ENCODE measurements at regions not wholly inside any gene's neighbourhood (a gene's known extent, or its start where the extent isn't known, plus 50 kb on each side); places are given as distances from the start of the nearest gene placed in this dataset.

GRCh38 chr6:23875006-23875405 is 251.0 kb upstream of the NRSN1 start:
- no peak for DNase-seq (ENCODE audit: low spot score)
- TF ChIP-seq CTCF (IDR thresholded peaks at IDR 0.05; ENCODE audit: unreplicated experiment), result no peak
- Mint-ChIP-seq H3K9me3 (ENCODE audit: unreplicated experiment) (no peaks in the 10 kb centered on the region), H3K4me3 (ENCODE audit: unreplicated experiment) (no peak overlapping the region), H3K27ac (ENCODE audit: unreplicated experiment) (no peak overlapping the region), H3K36me3 (ENCODE audit: low read depth, unreplicated experiment) (no peaks in the 10 kb centered on the region), H3K4me1 (ENCODE audit: unreplicated experiment) (no peaks in the 10 kb centered on the region), H3K27me3 (ENCODE audit: unreplicated experiment) (no peaks in the 10 kb centered on the region)

DNA sequence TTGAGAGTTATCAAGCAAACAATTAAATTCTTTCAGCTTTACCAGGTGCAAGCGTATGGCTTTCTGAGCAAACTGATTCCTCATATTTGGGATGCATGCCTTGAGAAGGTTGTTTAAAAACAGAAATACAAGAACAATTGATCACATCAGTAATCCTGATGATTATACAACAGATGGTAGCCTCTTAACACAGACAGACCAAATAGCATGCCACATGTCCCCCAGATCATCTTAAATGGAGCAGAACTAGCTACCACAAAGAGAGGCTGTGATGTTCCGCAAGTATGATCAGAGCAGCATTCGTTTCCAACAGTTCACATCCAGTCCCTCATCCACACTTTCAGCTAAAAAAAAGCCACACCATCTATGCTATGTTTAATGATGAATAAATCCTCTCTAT is 246.2 kb upstream of the NRSN1 start:
- Mint-ChIP-seq H3K4me1 (ENCODE audit: unreplicated experiment) (no peaks in the 10 kb centered on the region), H3K4me3 (ENCODE audit: unreplicated experiment) (no peak overlapping the region), H3K27ac (ENCODE audit: unreplicated experiment) (no peak overlapping the region), H3K36me3 (ENCODE audit: low read depth, unreplicated experiment) (no peaks in the 10 kb centered on the region), H3K27me3 (ENCODE audit: unreplicated experiment) (no peaks in the 10 kb centered on the region), H3K9me3 (ENCODE audit: unreplicated experiment) (no peaks in the 10 kb centered on the region)
- TF ChIP-seq CTCF (IDR thresholded peaks at IDR 0.05; ENCODE audit: unreplicated experiment), result no peak
- DNase-seq (ENCODE audit: low spot score), result no peak

DNA sequence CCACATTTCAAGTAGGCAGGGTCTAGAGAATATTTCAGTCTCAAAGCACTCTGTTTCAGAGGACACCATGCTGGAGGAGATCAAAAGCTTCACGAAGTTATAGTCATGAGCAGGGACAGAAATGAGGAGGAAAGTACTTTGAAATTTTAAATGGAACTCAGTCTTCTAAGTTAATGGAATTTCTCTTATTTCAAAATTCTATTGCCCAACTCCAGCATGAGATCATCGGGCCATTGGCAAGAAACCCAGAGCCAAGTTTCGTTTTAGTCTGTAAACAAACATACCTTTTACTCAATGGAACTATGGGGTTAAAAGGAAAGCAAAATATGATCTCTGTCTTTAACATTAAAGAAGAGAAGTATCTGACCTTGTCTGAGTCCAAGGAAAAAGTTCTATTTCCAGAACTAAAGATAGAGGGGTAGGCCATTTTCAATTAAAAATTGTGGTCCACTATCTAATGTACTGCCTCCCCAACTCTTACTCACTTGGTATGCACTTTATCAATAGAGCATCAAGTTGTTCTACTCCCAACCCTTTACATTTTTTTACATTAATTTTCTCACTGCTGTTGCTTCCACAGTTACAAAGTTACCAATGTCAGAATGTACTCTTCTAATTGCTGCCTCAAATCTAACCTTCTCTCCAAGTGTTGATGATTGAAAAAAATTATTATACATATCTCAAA is 235.3 kb upstream of the NRSN1 start:
- Mint-ChIP-seq H3K27ac (ENCODE audit: unreplicated experiment) (no peak overlapping the region), H3K36me3 (ENCODE audit: low read depth, unreplicated experiment) (no peaks in the 10 kb centered on the region), H3K4me3 (ENCODE audit: unreplicated experiment) (no peak overlapping the region), H3K27me3 (ENCODE audit: unreplicated experiment) (no peaks in the 10 kb centered on the region), H3K9me3 (ENCODE audit: unreplicated experiment) (no peaks in the 10 kb centered on the region), H3K4me1 (ENCODE audit: unreplicated experiment) (no peaks in the 10 kb centered on the region)
- DNase-seq (ENCODE audit: low spot score), result no peak
- no peak for TF ChIP-seq CTCF (IDR thresholded peaks at IDR 0.05; ENCODE audit: unreplicated experiment)

DNA sequence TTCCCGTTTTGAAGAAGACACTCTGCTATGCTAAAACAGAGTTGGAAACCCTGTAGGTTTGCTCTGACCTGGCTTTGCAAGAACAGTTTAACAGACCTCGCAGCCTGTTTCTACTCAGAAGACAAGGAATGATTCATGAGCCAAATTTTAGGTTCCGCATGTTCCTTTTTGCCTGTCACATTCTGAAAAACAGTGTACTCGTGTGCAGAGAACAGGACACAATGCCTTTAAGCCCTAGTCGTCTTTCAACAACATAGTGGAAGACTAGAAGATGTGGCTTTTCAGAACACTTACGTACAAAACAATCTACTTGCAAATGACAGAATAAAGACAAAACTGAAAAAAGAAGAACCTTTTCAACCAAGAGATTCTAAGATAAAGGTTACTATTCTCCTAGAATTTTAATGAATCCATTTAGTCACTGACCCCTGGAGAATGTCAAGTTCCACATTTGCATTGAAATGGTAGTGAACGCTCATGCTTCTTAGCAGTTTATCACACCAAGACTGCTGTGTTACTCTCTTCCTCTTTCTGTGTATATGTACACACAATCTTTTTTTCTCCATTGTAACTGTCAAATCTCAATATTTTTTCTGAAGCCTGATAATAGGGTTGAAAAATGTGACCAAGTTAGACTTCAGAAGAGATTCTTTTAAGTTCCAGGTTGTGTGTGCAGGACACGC is 220.7 kb upstream of the NRSN1 start:
- TF ChIP-seq CTCF (IDR thresholded peaks at IDR 0.05; ENCODE audit: unreplicated experiment), result no peak
- no peak for DNase-seq (ENCODE audit: low spot score)
- H3K27ac Mint-ChIP-seq (ENCODE audit: unreplicated experiment), result no peak overlapping the region
- H3K36me3 Mint-ChIP-seq (ENCODE audit: low read depth, unreplicated experiment), result no peaks in the 10 kb centered on the region
- no peaks in the 10 kb centered on the region for H3K4me1 Mint-ChIP-seq (ENCODE audit: unreplicated experiment)
- no peaks in the 10 kb centered on the region for H3K27me3 Mint-ChIP-seq (ENCODE audit: unreplicated experiment)
- no peaks in the 10 kb centered on the region for H3K9me3 Mint-ChIP-seq (ENCODE audit: unreplicated experiment)
- H3K4me3 Mint-ChIP-seq (ENCODE audit: unreplicated experiment), result no peak overlapping the region

- DNase-seq (ENCODE audit: low spot score), result no peak
- Mint-ChIP-seq H3K27me3 (ENCODE audit: unreplicated experiment) (no peaks in the 10 kb centered on the region), H3K9me3 (ENCODE audit: unreplicated experiment) (no peaks in the 10 kb centered on the region), H3K4me3 (ENCODE audit: unreplicated experiment) (no peak overlapping the region), H3K36me3 (ENCODE audit: low read depth, unreplicated experiment) (no peaks in the 10 kb centered on the region), H3K4me1 (ENCODE audit: unreplicated experiment) (no peaks in the 10 kb centered on the region), H3K27ac (ENCODE audit: unreplicated experiment) (no peak overlapping the region)
- TF ChIP-seq CTCF (IDR thresholded peaks at IDR 0.05; ENCODE audit: unreplicated experiment), result no peak
Measured at GRCh38 chr6:23910420-23910819, 215.6 kb upstream of the NRSN1 start.
